ENCODE measurements at regions not wholly inside any gene's neighbourhood (a gene's known extent, or its start where the extent isn't known, plus 50 kb on each side); places are given as distances from the start of the nearest gene placed in this dataset.

GRCh38 chr10:43903451-43903850 is 254.8 kb upstream of the ZNF32 start:
- DNase-seq (ENCODE audit: low read depth, low spot score) = no peak
- no peak overlapping the region for H3K4me3 ChIP-seq (ENCODE audit: low read depth, low read length)
- in situ Hi-C loops (cut with HindIII; ENCODE audit: low sequenced_read_pairs) = no loop called here
- TF ChIP-seq CTCF (IDR thresholded peaks at IDR 0.05; ENCODE audit: low read depth, low read length) = no peak

- no peak for TF ChIP-seq CTCF (IDR thresholded peaks at IDR 0.05; ENCODE audit: low read depth, low read length)
- DNase-seq (ENCODE audit: low read depth, low spot score) = no peak
- in situ Hi-C loops (cut with HindIII; ENCODE audit: low sequenced_read_pairs) = no loop called here
- no peak overlapping the region for H3K4me3 ChIP-seq (ENCODE audit: low read depth, low read length)
These were observed 254.2 kb upstream of the ZNF32 start for GRCh38 chr10:43902842-43903241.

GRCh38 chr10:43901744-43902504 is 253.2 kb upstream of the ZNF32 start:
- TF ChIP-seq CTCF (IDR thresholded peaks at IDR 0.05; ENCODE audit: low read depth, low read length) = no peak
- no peak overlapping the region for H3K4me3 ChIP-seq (ENCODE audit: low read depth, low read length)
- in situ Hi-C loops (cut with HindIII; ENCODE audit: low sequenced_read_pairs) = no loop called here

GRCh38 chr10:43901302-43901701 is 252.6 kb upstream of the ZNF32 start:
- in situ Hi-C loops (cut with HindIII; ENCODE audit: low sequenced_read_pairs) = no loop called here
- DNase-seq (ENCODE audit: low read depth, low spot score) = no peak
- TF ChIP-seq CTCF (IDR thresholded peaks at IDR 0.05; ENCODE audit: low read depth, low read length) = peak; percentile 16
- H3K4me3 ChIP-seq (ENCODE audit: low read depth, low read length) = no peak overlapping the region

More at GRCh38 chr10:43901744-43902504, 253.2 kb upstream of the ZNF32 start:
- no peak for DNase-seq (ENCODE audit: low read depth, low spot score)

GRCh38 chr10:43900571-43900970 is 251.9 kb upstream of the ZNF32 start:
- in situ Hi-C loops (cut with HindIII; ENCODE audit: low sequenced_read_pairs) = no loop called here
- no peak for TF ChIP-seq CTCF (IDR thresholded peaks at IDR 0.05; ENCODE audit: low read depth, low read length)
- H3K4me3 ChIP-seq (ENCODE audit: low read depth, low read length) = no peak overlapping the region
- no peak for DNase-seq (ENCODE audit: low read depth, low spot score)

- no peak for TF ChIP-seq CTCF (IDR thresholded peaks at IDR 0.05; ENCODE audit: low read depth, low read length)
- H3K4me3 ChIP-seq (ENCODE audit: low read depth, low read length) = no peak overlapping the region
- DNase-seq (ENCODE audit: low read depth, low spot score) = no peak
- in situ Hi-C loops (cut with HindIII; ENCODE audit: low sequenced_read_pairs) = no loop called here
These were observed 250.7 kb upstream of the ZNF32 start for GRCh38 chr10:43899224-43899959.
